Transverse colon (tissue), 4 donors: ENCODE measurements at regions not wholly inside any gene's neighbourhood (a gene's known extent, or its start where the extent isn't known, plus 50 kb on each side); places are given as distances from the start of the nearest gene placed in this dataset.

ENCODE experiments used
- DNase-seq: peaks from one replicate; pipeline ENCODE4 v3.0.0-alpha.2; 2019
- H3K27ac ChIP-seq, 4 donors: fragments of 200-600 bp; sonication (generic); 2 replicates each; pipeline ENCODE4 v1.5.1; 2016 to 2018; ENCODE audit warnings: inconsistent platforms in 4 of 4
- H3K27me3 ChIP-seq: fragments of 200-600 bp; sonication (generic); 2 replicates; pipeline ENCODE4 v1.5.1; 2017; ENCODE audit warnings: inconsistent platforms
- H3K36me3 ChIP-seq, 4 donors: fragments of 200-600 bp; sonication (generic); 2 replicates each; pipeline ENCODE4 v1.5.1; 2017 to 2019; ENCODE audit warnings: inconsistent platforms in 4 of 4
- H3K4me1 ChIP-seq, 4 donors: fragments of 200-600 bp; sonication (generic); 2 replicates each; pipeline ENCODE4 v1.5.1; 2017 to 2020; ENCODE audit warnings: inconsistent platforms in 4 of 4
- H3K4me3 ChIP-seq, 4 donors: fragments of 200-600 bp; sonication (generic); 1 replicate in 1 of 4; 2 replicates in 3 of 4; pipeline versions ENCODE4 v1.5.1 to v1.6.1; 2017 to 2019; ENCODE audit warnings: inconsistent platforms in 4 of 4
- H3K9me3 ChIP-seq, 2 donors: fragments of 200-600 bp; sonication (generic); 2 replicates each; pipeline ENCODE4 v1.5.1; 2017 to 2019; ENCODE audit warnings: inconsistent platforms in 2 of 2
- EP300 ChIP-seq: sonication (generic); formaldehyde crosslinking; IDR thresholded peaks from one replicate; pipeline ENCODE4 v1.6.1; 2017; ENCODE audit warnings: antibody characterized with exemption, low read depth
- POLR2A ChIP-seq: fragments of 450-650 bp; IDR thresholded peaks from one replicate; pipeline ENCODE4 v1.6.1; 2016; ENCODE audit warnings: antibody characterized with exemption, mild to moderate bottlenecking, moderate library complexity
- POLR2AphosphoS5 ChIP-seq, 3 donors: sonication (generic); formaldehyde crosslinking; IDR thresholded peaks; one replicate each; pipeline ENCODE4 v1.6.1; 2016; ENCODE audit warnings: antibody characterized with exemption in 3 of 3
- WGBS, 2 donors: methylation state at CpG; one replicate each; pipeline ENCODE4 v1.1.5; 2018; ENCODE audit warnings: low coverage in 1 of 2; 5-methylcytosine and 5-hydroxymethylcytosine counted together
- in situ Hi-C, 4 donors: fragments of 200-750 bp; cut with MboI; loops; one replicate each; pipeline versions ENCODE4 v1.15.0 to v1.15.1; 2017; ENCODE audit warnings: low sequenced_read_pairs in 3 of 4, low pct_ligation_motif_present in 1 of 4, low pct_unique_long_range_greater_than_20kb in 1 of 4
- intact Hi-C: fragments of 100-400 bp; cut with DNase I; formaldehyde crosslinking; loops from one replicate; pipeline ENCODE4 v1.15.1; 2023; ENCODE audit warnings: low total_unique reads
- TF ChIP-seq, protein P1 (sequence below), 5 experiments: fragments of 200-600 bp in 3 of 5; fragments of 450-650 bp in 2 of 5; sonication (generic) in 3 of 5; IDR thresholded peaks; 1 replicate in 2 of 5; 2 replicates in 3 of 5; pipeline ENCODE4 v1.5.1; 2016 to 2017; ENCODE audit warnings: antibody characterized with exemption in 5 of 5, inconsistent platforms in 3 of 5, mild to moderate bottlenecking in 2 of 5, moderate library complexity in 1 of 5

DNA sequence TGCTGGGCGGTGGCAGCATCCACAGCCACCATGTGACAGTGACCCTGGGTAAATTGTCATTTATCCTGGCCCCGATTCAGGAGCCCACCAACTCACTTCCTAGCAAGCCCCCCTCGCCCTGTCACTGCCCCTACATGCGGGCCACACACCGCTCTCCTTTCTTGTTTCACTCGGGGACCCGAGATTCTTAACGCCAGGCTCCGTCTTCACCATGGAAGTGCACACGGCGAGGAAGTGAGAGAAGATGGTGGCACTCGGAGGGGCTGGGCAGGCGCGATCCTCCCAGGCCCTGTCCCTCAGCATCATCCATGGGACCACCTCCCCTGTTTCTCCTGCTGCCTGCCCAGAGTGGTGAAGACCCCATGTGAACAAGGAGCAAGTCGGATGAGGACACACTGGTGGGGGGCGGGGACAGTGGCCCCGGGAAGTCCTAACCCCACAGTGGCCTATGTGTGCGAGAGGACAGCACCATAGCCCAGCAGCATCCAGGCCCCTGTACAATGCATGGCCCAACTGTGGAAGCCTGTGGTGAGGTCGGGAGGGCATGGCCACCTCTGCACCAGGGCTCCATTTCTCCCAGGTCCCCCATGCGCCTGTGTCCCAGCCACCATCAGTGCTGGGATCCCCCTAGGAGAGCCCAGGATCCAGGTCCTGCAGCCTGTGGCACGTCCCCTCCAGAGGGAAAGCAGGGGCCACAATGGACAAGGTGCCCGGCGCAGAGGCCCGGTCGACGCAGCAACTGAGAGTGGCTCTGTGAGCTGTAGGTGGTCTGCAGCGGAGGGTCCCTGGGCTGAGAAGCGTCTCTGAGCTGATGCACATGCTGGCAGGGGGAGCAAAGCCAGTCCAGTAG lies 262.8 kb downstream of the BRD1 start:
- H3K4me3 ChIP-seq, result no peak overlapping the region
- no peaks in the 10 kb centered on the region for H3K4me1 ChIP-seq
- H3K36me3 ChIP-seq, result no peaks in the 10 kb centered on the region
- TF ChIP-seq, protein P1, sequence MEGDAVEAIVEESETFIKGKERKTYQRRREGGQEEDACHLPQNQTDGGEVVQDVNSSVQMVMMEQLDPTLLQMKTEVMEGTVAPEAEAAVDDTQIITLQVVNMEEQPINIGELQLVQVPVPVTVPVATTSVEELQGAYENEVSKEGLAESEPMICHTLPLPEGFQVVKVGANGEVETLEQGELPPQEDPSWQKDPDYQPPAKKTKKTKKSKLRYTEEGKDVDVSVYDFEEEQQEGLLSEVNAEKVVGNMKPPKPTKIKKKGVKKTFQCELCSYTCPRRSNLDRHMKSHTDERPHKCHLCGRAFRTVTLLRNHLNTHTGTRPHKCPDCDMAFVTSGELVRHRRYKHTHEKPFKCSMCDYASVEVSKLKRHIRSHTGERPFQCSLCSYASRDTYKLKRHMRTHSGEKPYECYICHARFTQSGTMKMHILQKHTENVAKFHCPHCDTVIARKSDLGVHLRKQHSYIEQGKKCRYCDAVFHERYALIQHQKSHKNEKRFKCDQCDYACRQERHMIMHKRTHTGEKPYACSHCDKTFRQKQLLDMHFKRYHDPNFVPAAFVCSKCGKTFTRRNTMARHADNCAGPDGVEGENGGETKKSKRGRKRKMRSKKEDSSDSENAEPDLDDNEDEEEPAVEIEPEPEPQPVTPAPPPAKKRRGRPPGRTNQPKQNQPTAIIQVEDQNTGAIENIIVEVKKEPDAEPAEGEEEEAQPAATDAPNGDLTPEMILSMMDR (IDR thresholded peaks at IDR 0.05), result no peak
- TF ChIP-seq POLR2AphosphoS5 (IDR thresholded peaks at IDR 0.05) (no peak), EP300 (no peak), POLR2A (no peak)
- 87% methylated on average over 28 of the region's 28 CpGs; no CpG with 5 or more reads in 1 of the 2 donors for WGBS, 2 donors
- intact Hi-C loops, result no loop called here
- DNase-seq, result no peak
- no peaks in the 10 kb centered on the region for H3K27me3 ChIP-seq
- in situ Hi-C loops, result no loop called here
- no peak overlapping the region for H3K27ac ChIP-seq
- no peaks in the 10 kb centered on the region for H3K9me3 ChIP-seq

DNA sequence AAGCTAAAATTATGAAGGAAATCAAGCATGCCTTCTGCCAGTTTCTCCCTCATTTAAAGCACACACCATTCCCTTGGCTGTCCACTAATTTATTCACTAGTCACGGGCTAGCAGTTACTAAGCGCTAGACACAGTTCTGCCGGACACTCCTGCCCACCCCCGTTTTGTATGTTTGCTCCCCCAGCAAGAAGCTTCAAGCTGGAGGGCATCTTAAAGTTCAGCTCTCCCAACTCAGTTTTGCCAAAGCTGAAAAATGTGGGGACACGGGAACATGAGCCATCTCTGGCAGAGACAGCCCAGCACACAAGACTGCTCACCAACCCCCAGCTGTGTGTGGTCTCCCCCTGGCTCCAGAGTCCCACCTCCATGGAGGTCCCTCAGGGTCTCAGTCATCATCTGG lies 263.6 kb downstream of the BRD1 start:
- no peak overlapping the region for H3K27ac ChIP-seq
- in situ Hi-C loops, result no loop called here
- 94 to 100% methylated on average over 1 to 5 of the region's 5 CpGs for WGBS, 2 donors

DNA sequence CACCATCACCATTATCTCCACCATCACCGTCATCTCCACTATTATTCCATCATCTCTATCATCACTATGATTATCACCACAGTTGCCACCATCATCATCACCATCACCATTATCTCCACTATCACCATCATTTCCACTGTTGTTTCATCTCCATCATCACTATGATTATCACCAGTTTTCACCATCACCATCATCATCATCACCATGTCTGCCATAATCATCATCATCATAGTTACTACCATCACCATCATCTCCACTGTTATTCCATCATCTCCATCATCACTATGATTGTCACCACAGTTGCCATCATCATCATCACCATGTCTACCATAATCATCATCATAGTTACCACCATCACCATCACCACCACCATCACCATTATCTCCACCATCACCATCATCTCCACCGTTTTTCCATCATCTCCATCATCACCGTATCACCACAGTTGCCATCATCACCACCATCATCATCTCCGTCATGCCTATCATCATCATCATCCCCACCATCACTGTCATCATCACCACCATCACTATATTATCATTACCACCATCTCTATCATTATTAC lies 264.9 kb downstream of the BRD1 start:
- WGBS, 2 donors, result 86 to 92% methylated on average over 4 of the region's 4 CpGs
- no peaks in the 10 kb centered on the region for H3K36me3 ChIP-seq
- no peaks in the 10 kb centered on the region for H3K9me3 ChIP-seq
- no peak overlapping the region for H3K27ac ChIP-seq
- no peak overlapping the region for H3K4me3 ChIP-seq
- in situ Hi-C loops, result no loop called here
- TF ChIP-seq, protein P1 (IDR thresholded peaks at IDR 0.05), result no peak
- TF ChIP-seq POLR2A (no peak), POLR2AphosphoS5 (IDR thresholded peaks at IDR 0.05) (no peak), EP300 (no peak)
- H3K4me1 ChIP-seq, result no peaks in the 10 kb centered on the region
- DNase-seq, result no peak
- H3K27me3 ChIP-seq, result no peaks in the 10 kb centered on the region
- intact Hi-C loops, result no loop called here

More for the DNA sequence above, 263.6 kb downstream of the BRD1 start:
- no peaks in the 10 kb centered on the region for H3K27me3 ChIP-seq
- H3K9me3 ChIP-seq, result no peaks in the 10 kb centered on the region
- no peak overlapping the region for H3K4me3 ChIP-seq
- TF ChIP-seq EP300, result no peak
- TF ChIP-seq POLR2AphosphoS5 (IDR thresholded peaks at IDR 0.05), result no peak
- TF ChIP-seq, protein P1 (IDR thresholded peaks at IDR 0.05), result no peak
- no peak for TF ChIP-seq POLR2A
- no peaks in the 10 kb centered on the region for H3K4me1 ChIP-seq
- H3K36me3 ChIP-seq, result no peaks in the 10 kb centered on the region
- intact Hi-C loops, result no loop called here
- no peak for DNase-seq

GRCh38 chr22:49561976-49562375 lies 265.7 kb downstream of the BRD1 start:
- intact Hi-C loops (no loop called here), in situ Hi-C loops (no loop called here)
- Histone ChIP-seq H3K36me3 (no peaks in the 10 kb centered on the region), H3K27me3 (no peaks in the 10 kb centered on the region), H3K4me3 (no peak overlapping the region), H3K27ac (no peak overlapping the region), H3K9me3 (no peaks in the 10 kb centered on the region), H3K4me1 (no peaks in the 10 kb centered on the region)
- TF ChIP-seq EP300 (no peak), POLR2AphosphoS5 (IDR thresholded peaks at IDR 0.05) (no peak), POLR2A (no peak)
- TF ChIP-seq, protein P1 (IDR thresholded peaks at IDR 0.05), result no peak
- WGBS, 2 donors, result 78% methylated on average over 3 to 6 of the region's 6 CpGs
- DNase-seq, result no peak
